LNCAP (cell line): ENCODE measurements at regions not wholly inside any gene's neighbourhood (a gene's known extent, or its start where the extent isn't known, plus 50 kb on each side); places are given as distances from the start of the nearest gene placed in this dataset.

ENCODE experiments used
- TF ChIP-seq, protein P1 (sequence below): fragments of 450-650 bp; IDR thresholded peaks from 2 replicates; pipeline ENCODE4 v1.5.1; 2017; ENCODE audit warnings: mild to moderate bottlenecking

DNA sequence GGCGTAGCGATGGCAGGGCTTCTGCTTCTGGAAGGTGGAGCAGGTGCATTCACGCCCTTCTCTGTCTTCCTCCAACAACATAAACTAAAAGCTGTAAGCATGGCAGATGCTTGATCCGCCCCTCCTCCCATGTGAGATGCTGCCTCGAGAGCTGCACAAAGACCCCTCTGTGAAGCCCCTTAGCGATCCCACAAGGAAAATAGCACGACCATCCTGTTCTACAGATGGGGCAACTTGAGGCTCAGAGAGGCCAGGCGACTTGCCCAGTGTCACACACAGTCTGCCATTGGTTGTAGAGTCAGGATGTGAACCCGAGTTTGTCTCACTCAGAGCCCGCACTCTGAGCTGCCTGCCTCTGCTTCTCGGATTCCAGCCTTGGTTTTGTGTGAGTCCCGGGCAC lies 144.4 kb downstream of the SCARB1 start:
- TF ChIP-seq, protein P1, sequence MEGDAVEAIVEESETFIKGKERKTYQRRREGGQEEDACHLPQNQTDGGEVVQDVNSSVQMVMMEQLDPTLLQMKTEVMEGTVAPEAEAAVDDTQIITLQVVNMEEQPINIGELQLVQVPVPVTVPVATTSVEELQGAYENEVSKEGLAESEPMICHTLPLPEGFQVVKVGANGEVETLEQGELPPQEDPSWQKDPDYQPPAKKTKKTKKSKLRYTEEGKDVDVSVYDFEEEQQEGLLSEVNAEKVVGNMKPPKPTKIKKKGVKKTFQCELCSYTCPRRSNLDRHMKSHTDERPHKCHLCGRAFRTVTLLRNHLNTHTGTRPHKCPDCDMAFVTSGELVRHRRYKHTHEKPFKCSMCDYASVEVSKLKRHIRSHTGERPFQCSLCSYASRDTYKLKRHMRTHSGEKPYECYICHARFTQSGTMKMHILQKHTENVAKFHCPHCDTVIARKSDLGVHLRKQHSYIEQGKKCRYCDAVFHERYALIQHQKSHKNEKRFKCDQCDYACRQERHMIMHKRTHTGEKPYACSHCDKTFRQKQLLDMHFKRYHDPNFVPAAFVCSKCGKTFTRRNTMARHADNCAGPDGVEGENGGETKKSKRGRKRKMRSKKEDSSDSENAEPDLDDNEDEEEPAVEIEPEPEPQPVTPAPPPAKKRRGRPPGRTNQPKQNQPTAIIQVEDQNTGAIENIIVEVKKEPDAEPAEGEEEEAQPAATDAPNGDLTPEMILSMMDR, result no peak

DNA sequence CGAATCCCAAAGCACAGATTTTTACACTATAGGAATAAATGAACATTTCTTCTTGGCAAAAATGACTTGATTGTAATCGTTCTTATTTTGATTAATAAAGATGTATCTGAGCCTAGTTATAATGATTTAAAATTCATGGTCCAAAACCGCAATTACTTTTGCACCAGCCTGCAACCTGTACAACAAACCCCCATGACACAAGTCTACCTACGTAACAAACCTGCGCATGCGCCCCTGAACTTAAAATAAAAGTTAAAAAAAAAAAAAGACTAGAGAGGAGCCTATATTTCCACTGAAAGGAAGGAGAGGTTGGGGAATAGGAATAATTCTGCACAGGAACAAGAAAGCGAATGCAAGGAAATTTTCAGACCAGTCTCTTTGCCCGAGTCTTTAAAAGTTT lies 145.2 kb downstream of the SCARB1 start:
- TF ChIP-seq, protein P1, result no peak

GRCh38 chr12:124718036-124718435 lies 145.6 kb downstream of the SCARB1 start:
- TF ChIP-seq, protein P1, result no peak

- TF ChIP-seq, protein P1, result no peak
These were observed 146.3 kb downstream of the SCARB1 start for GRCh38 chr12:124717318-124717717.

DNA sequence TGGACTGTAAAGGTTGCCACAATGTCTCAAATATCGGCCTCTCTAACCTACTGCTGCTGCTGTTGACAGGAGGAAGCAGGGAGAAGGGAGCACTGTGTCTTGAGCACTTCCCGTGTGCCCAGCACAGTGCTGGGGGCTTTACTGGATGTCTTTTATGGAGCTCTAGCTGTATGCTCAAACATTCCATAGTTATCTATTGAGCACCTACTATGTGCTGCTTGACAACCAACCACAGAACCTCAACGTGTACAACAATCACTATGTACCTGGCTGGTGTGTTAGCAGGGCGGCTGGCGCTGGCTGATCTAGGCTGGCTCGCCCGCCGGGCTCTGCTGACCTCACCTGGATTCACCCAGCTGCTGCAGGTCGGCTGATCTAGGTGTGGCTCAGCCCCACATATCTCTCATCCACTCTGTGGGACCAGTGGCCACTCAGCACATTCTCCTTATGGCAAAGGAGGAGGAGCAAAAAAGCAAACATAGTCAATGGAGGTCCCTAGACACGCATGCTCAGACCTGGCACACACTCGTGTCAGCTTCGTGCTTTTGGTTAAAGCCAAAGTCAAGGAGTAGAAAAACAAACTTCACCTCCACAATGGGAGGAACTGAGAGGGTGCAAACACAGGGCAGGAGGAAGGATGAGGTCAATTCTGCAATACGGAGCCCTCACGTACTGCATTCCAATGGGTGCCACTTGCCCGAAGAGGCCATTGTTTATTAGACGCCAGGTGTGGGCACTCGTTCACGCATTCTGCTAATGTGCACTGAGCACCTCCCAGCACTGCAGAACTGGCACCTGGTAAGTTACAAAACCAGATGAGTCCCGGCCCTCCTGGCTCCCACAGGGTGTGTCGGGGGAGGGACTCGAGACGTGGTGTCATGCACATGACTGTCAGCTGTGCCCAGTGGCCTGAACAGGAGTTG lies 147.2 kb downstream of the SCARB1 start:
- TF ChIP-seq, protein P1, result no peak

DNA sequence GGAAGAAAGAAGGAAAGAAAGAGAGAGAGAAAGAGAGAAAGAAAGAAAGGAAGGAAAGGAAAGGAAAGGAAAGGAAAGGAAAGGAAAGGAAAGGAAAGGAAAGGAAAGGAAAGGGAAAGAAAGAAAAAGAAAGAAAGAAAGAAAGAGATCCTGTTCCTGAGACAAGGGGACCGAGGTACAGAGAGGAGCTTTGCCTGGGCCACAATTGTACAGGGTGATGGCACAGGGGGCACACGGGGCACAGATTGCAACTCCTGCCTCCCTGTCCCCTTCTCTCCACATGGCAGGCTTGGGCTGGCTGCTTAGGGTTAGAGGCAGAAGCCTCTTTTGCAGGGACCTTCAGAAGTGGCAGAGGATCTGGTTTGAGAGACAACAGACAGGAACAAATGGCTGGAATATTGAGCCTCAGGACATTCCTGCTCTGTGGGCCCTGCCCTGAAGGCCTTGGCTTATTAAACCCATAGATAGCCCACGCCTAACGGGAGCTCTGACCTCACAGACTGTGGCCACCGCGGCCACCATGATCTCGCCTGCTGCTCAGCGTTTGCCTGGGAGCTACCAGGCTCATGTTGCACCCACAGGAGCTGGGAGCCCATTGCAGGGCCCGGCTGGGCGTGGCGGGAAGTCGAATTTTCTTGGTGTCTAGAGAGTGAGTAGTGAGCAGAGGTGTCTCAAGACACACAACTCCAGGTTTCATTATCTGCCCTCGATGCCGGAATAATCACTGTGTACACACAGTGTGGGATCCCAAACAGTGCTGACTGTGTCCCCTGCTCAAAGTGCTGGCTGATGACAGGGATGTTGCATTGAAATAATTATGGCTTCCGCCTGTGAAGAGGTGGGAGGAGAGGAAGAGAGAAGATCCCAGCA lies 147.9 kb upstream of the NCOR2 start:
- TF ChIP-seq, protein P1, result no peak

DNA sequence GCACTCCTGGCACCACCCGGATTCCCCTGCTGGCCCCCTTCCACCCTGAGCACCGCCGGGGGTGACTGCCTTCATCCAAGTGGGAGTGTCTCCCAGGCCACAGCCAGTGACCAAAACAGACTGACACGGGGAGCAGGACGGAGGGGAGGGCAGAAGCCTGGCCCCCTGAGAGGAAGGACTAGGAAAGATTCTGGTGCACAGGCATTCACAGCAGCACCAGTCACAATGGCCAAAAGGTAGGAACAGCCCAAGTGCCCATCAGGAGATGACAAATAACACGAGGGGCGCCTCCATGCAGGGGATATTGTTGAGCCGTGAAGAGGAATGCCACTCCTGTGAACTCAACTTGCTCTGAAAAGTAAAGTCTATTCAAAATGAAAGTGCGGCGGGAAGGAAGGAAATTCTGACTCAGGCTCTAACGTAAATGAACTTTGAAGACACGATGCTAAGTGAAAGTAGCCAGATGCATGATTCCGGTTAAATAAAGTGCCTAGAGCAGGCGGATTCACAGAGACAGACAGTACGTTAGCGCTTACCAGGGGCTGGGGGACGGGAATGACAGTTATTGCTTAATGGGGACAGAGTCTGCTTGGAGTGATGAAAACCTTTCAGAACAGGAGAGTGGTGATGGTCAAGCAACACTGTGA lies 146.1 kb upstream of the NCOR2 start:
- TF ChIP-seq, protein P1, result no peak
